Keratinocyte (primary cell): ENCODE measurements at regions not wholly inside any gene's neighbourhood (a gene's known extent, or its start where the extent isn't known, plus 50 kb on each side); places are given as distances from the start of the nearest gene placed in this dataset.

ENCODE experiments used
- DNase-seq: peaks from one replicate; pipeline ENCODE4 v3.0.0-alpha.2; 2011; ENCODE audit warnings: low read depth, missing footprints, low spot score
- FAIRE-seq: peaks from 2 replicates; lab custom pipeline; 2011; peaks lifted over from hg19 to GRCh38; lab: Jason Lieb, UNC
- H2AFZ ChIP-seq: 2 replicates; pipeline ENCODE4 v1.6.0; 2012; ENCODE audit warnings: low read length, control low read depth, inconsistent platforms; ENCODE audit not compliant: control insufficient read depth
- H3K27ac ChIP-seq: 2 replicates; pipeline ENCODE4 v1.5.1; 2011; ENCODE audit warnings: low read length; ENCODE audit not compliant: control insufficient read depth, insufficient read depth
- H3K27me3 ChIP-seq: 3 replicates; pipeline ENCODE4 v1.6.0; 2011; ENCODE audit warnings: low read length; ENCODE audit not compliant: control insufficient read depth, insufficient read depth; ENCODE audit errors: extremely low read depth
- H3K36me3 ChIP-seq, 2 experiments: 2 replicates in 1 of 2; 3 replicates in 1 of 2; pipeline ENCODE4 v1.5.1; 2011; ENCODE audit warnings: low read length in 2 of 2, mild to moderate bottlenecking in 1 of 2; ENCODE audit not compliant: control insufficient read depth in 2 of 2, insufficient read depth in 2 of 2; ENCODE audit errors: extremely low read depth in 1 of 2
- H3K4me1 ChIP-seq: 3 replicates; pipeline ENCODE4 v1.5.1; 2011; ENCODE audit warnings: low read length; ENCODE audit not compliant: control insufficient read depth, insufficient read depth; ENCODE audit errors: extremely low read depth
- H3K4me2 ChIP-seq: 3 replicates; pipeline ENCODE4 v1.6.0; 2011; ENCODE audit warnings: low read depth, low read length; ENCODE audit not compliant: control insufficient read depth, insufficient read depth; ENCODE audit errors: extremely low read depth
- H3K4me3 ChIP-seq, 3 experiments: fragments of 200-600 bp in 1 of 3; sonication (generic) in 1 of 3; 2 replicates in 2 of 3; 3 replicates in 1 of 3; pipeline ENCODE4 v1.5.1; 2011 to 2016; ENCODE audit warnings: low read length in 3 of 3, mild to moderate bottlenecking in 3 of 3, control low read depth in 2 of 3, inconsistent platforms in 1 of 3, low read depth in 1 of 3, mixed read lengths in 1 of 3, mixed run types in 1 of 3, moderate library complexity in 1 of 3; ENCODE audit not compliant: control insufficient read depth in 2 of 3, insufficient read depth in 2 of 3; ENCODE audit errors: extremely low read depth in 1 of 3
- H3K79me2 ChIP-seq: 2 replicates; pipeline ENCODE4 v1.6.0; 2012; ENCODE audit warnings: low read length; ENCODE audit not compliant: control insufficient read depth, insufficient read depth
- H3K9ac ChIP-seq: 3 replicates; pipeline ENCODE4 v1.6.0; 2011; ENCODE audit warnings: low read length; ENCODE audit not compliant: control insufficient read depth, insufficient read depth; ENCODE audit errors: extremely low read depth
- H3K9me1 ChIP-seq: 3 replicates; pipeline ENCODE4 v1.6.0; 2011; ENCODE audit warnings: low read length; ENCODE audit not compliant: control insufficient read depth, insufficient read depth; ENCODE audit errors: extremely low read depth
- H3K9me3 ChIP-seq: 2 replicates; pipeline ENCODE4 v1.5.1; 2012; ENCODE audit warnings: low read depth, low read length; ENCODE audit not compliant: control insufficient read depth
- H4K20me1 ChIP-seq: 3 replicates; pipeline ENCODE4 v1.6.0; 2011; ENCODE audit warnings: low read length; ENCODE audit not compliant: control insufficient read depth, insufficient read depth; ENCODE audit errors: extremely low read depth
- EZH2 ChIP-seq: IDR thresholded peaks from one replicate; pipeline ENCODE4 v1.6.1; 2012; ENCODE audit warnings: inconsistent platforms, mild to moderate bottlenecking, low read length, moderate library complexity
- dilution Hi-C: fragments of 300-500 bp; cut with MboI; formaldehyde crosslinking; loops from one replicate; pipeline ENCODE4 v1.7.0; 2020; ENCODE audit warnings: low sequenced_read_pairs; ENCODE audit not compliant: extremely low pct_ligation_motif_present
- TF ChIP-seq, protein P1 (sequence below), 3 experiments: IDR thresholded peaks in 1 of 3; conservative IDR thresholded peaks in 1 of 3; optimal IDR thresholded peaks in 1 of 3; 2 replicates in 2 of 3; 3 replicates in 1 of 3; pipeline versions ENCODE3 to v1.5.1; 2011; ENCODE audit warnings: low read length in 3 of 3, mild to moderate bottlenecking in 3 of 3, moderate library complexity in 2 of 3, control low read depth in 1 of 3, inconsistent platforms in 1 of 3; ENCODE audit not compliant: insufficient read depth in 2 of 3; ENCODE audit errors: extremely low read depth in 1 of 3

DNA sequence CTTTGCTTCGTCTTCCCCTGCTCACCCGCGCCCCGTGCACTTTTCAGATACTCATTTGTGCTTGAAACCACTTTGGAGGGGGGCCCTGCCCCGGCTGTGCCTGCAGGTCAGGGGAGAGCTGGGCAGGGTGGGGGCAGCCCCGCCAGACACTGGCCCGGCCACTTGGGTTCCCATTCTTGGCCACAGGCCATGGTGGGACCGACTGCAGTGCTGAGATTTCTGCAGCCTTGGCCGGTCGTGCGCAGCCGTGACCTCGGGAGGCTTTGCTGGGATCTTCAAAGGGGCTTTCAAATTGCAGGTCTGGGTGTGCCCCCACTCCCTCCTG is 54.5 kb upstream of the TTC34 start:
- Histone ChIP-seq H3K4me2 (no peak overlapping the region), H2AFZ (no peak overlapping the region), H3K9ac (no peak overlapping the region), H3K27me3 (no peaks in the 10 kb centered on the region), H3K27ac (no peak overlapping the region), H3K4me3 (no peak overlapping the region), H3K36me3 (no peaks in the 10 kb centered on the region), H3K9me1 (no peaks in the 10 kb centered on the region), H3K9me3 (peaks cover 21% of the 10 kb centered on the region), H3K4me1 (no peaks in the 10 kb centered on the region), H3K79me2 (no peaks in the 10 kb centered on the region), H4K20me1 (no peaks in the 10 kb centered on the region)
- TF ChIP-seq, protein P1, sequence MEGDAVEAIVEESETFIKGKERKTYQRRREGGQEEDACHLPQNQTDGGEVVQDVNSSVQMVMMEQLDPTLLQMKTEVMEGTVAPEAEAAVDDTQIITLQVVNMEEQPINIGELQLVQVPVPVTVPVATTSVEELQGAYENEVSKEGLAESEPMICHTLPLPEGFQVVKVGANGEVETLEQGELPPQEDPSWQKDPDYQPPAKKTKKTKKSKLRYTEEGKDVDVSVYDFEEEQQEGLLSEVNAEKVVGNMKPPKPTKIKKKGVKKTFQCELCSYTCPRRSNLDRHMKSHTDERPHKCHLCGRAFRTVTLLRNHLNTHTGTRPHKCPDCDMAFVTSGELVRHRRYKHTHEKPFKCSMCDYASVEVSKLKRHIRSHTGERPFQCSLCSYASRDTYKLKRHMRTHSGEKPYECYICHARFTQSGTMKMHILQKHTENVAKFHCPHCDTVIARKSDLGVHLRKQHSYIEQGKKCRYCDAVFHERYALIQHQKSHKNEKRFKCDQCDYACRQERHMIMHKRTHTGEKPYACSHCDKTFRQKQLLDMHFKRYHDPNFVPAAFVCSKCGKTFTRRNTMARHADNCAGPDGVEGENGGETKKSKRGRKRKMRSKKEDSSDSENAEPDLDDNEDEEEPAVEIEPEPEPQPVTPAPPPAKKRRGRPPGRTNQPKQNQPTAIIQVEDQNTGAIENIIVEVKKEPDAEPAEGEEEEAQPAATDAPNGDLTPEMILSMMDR (optimal IDR thresholded peaks at IDR 0.05 in 1 of 3, IDR thresholded peaks at IDR 0.05 in 1 of 3, conservative IDR thresholded peaks at IDR 0.05 in 1 of 3; ENCODE audit: extremely low read depth in 1 of 3, insufficient read depth in 2 of 3, low read length in 3 of 3) = no peak
- no peak for TF ChIP-seq EZH2
- FAIRE-seq = no peak
- DNase-seq = no peak
- dilution Hi-C loops = no loop called here

DNA sequence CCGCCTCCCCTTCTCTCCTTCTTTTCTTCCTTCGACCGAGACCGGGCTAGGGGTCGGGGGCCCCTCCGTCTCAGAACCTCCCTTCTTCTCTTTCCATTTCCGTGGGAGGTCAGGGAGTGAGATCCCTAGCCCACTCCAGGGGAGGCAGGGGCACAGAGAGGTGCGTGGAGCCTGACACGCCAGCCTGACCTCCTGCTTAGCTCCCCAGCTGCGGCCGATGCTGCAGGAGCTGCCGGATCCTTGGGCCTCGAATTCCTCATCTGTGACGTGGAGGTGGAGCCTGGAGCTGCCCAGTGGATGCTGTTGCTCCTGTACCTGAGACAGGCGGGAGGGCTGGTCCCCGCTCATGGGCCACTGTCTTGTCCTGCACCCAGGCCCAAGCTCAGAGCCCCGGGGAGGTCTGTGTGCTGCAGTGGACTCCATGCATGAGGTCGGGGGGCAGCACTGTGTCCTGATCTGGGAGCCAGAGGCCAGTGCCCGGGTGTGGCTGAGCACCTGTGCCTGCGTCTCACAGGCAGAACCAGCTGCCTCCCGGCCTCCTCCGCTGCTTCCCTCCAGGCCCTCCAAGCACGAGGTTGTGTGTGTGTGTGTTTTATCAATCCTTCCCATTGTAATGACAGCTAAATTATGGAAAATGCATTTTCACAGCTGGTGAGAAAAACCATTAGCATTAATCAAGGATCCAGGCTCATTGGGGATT is 55.3 kb upstream of the TTC34 start:
- no peak overlapping the region for H3K9ac ChIP-seq
- H3K9me1 ChIP-seq = no peaks in the 10 kb centered on the region
- H3K4me2 ChIP-seq = no peak overlapping the region
- H3K27ac ChIP-seq = no peak overlapping the region
- dilution Hi-C loops = no loop called here
- H3K4me3 ChIP-seq = no peak overlapping the region
- TF ChIP-seq, protein P1 (optimal IDR thresholded peaks at IDR 0.05 in 1 of 3, IDR thresholded peaks at IDR 0.05 in 1 of 3, conservative IDR thresholded peaks at IDR 0.05 in 1 of 3; ENCODE audit: extremely low read depth in 1 of 3, insufficient read depth in 2 of 3, low read length in 3 of 3) = no peak
- TF ChIP-seq EZH2 = no peak
- FAIRE-seq = no peak
- no peaks in the 10 kb centered on the region for H3K36me3 ChIP-seq
- no peak overlapping the region for H2AFZ ChIP-seq
- H3K4me1 ChIP-seq = no peaks in the 10 kb centered on the region
- H3K9me3 ChIP-seq = peaks cover 21% of the 10 kb centered on the region
- H3K27me3 ChIP-seq = no peaks in the 10 kb centered on the region
- no peak for DNase-seq
- no peaks in the 10 kb centered on the region for H3K79me2 ChIP-seq
- no peaks in the 10 kb centered on the region for H4K20me1 ChIP-seq
